ENCODE measurements at regions not wholly inside any gene's neighbourhood (a gene's known extent, or its start where the extent isn't known, plus 50 kb on each side); places are given as distances from the start of the nearest gene placed in this dataset.

DNA sequence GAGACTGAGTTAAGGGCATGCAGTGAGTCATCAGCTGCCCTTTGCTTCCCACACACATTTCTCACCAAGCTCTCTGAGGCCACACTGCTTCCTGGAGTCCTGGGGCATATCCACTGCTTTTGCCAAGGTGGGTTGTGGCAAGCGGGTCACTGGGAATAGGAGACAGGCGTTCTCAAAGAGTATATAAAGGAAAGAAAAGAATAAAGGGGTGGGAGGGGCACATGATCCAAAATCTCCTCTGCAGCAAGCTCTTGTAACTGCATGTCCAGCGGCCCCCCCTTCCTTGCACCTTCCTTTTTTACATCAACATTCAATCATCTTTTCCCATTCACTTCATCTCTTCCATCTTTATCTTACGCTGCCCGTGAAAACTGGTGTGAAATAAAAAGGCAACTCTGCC, 259.1 kb upstream of the RPL38 start:
- no peak overlapping the region for H3K27ac ChIP-seq (ENCODE audit: low read depth, low read length)
- no peak overlapping the region for H3K9ac ChIP-seq (ENCODE audit: low read length in 5 of 5)
- H3K27me3 ChIP-seq (ENCODE audit: control insufficient read depth in 5 of 5, insufficient read depth in 4 of 5, low read length in 5 of 5), result peaks cover 4 to 22% (median 14%) of the 10 kb centered on the region in 5 donors
- H3K4me1 ChIP-seq (ENCODE audit: control insufficient read depth in 5 of 5, insufficient read depth in 5 of 5, low read length in 5 of 5), result no peaks in the 10 kb centered on the region
- no peaks in the 10 kb centered on the region for H3K36me3 ChIP-seq (ENCODE audit: control insufficient read depth in 5 of 5, insufficient read depth in 5 of 5, low read length in 5 of 5)
- H3K9me3 ChIP-seq (ENCODE audit: control insufficient read depth in 5 of 5, low read length in 5 of 5), result peaks cover 0 to 8% (median 8%) of the 10 kb centered on the region in 5 donors
- no peak overlapping the region for H3K4me3 ChIP-seq (ENCODE audit: low read depth in 1 of 5, low read length in 5 of 5)

DNA sequence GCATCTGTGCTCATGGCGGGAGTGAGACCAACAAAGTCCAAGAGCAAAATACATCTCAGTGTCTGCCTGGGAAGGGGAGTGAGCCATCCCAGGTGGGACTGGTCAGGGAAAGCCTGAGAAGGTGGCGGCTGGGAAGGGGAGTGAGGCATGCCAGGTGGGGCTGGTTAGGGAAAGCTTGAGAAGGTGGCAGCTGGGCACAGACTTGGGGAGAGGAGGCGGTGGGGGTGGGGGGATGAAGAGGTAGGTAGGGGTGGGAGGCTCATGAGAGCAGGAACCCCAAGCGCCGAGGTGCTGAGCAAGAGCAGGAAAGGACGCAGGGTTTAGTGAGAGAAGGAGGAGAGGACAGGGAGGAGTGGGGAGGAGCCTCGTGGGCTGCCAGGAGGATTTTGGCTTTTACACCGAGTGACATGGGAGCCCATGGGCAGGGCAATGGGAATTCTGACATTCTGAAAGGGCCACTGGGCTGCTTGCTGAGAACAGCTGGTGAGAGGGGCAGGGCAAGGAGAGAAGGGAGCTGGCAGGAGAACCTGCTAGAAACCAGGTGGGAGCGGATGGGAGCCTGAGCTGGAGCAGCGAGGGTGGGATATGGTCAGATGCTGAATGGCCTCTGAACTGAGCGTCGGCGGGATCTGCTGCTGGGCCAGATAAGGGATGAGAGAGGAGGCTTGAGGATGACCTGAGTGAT, 256.1 kb upstream of the RPL38 start:
- Histone ChIP-seq H3K9ac (ENCODE audit: low read length in 5 of 5) (no peak overlapping the region), H3K27me3 (ENCODE audit: control insufficient read depth in 5 of 5, insufficient read depth in 4 of 5, low read length in 5 of 5) (peaks cover 16 to 42% (median 36%) of the 10 kb centered on the region in 5 donors), H3K36me3 (ENCODE audit: control insufficient read depth in 5 of 5, insufficient read depth in 5 of 5, low read length in 5 of 5) (no peaks in the 10 kb centered on the region), H3K4me3 (ENCODE audit: low read depth in 1 of 5, low read length in 5 of 5) (no peak overlapping the region), H3K9me3 (ENCODE audit: control insufficient read depth in 5 of 5, low read length in 5 of 5) (peaks cover 0 to 8% (median 8%) of the 10 kb centered on the region in 5 donors), H3K4me1 (ENCODE audit: control insufficient read depth in 5 of 5, insufficient read depth in 5 of 5, low read length in 5 of 5) (peaks cover 0 to 7% (median 6%) of the 10 kb centered on the region in 5 donors), H3K27ac (ENCODE audit: low read depth, low read length) (no peak overlapping the region)

DNA sequence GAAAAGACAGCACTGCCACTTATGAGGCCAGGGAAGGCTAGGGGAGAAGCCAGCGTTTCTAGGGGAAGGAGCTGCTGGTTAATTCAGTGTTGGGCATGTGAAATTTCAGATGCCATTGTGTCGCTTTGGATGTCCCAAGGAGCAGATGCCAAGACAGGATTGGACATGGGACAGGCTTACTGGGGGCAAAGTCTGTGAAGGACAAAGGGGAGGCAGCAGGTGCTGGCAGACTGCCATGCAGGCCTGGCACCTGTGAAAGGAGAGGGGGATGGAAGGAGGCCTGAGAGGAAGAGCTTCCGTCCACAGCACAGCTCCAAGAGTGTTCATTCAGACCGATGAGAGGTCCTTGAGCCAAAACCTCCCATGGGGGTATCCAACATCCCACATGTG, 255.5 kb upstream of the RPL38 start:
- Histone ChIP-seq H3K4me1 (ENCODE audit: control insufficient read depth in 5 of 5, insufficient read depth in 5 of 5, low read length in 5 of 5) (peaks cover 0 to 13% (median 9%) of the 10 kb centered on the region in 5 donors), H3K9ac (ENCODE audit: low read length in 5 of 5) (no peak overlapping the region), H3K27me3 (ENCODE audit: control insufficient read depth in 5 of 5, insufficient read depth in 4 of 5, low read length in 5 of 5) (peaks cover 17 to 46% (median 39%) of the 10 kb centered on the region in 5 donors), H3K9me3 (ENCODE audit: control insufficient read depth in 5 of 5, low read length in 5 of 5) (peaks cover 0 to 8% (median 8%) of the 10 kb centered on the region in 5 donors), H3K36me3 (ENCODE audit: control insufficient read depth in 5 of 5, insufficient read depth in 5 of 5, low read length in 5 of 5) (no peaks in the 10 kb centered on the region), H3K27ac (ENCODE audit: low read depth, low read length) (no peak overlapping the region), H3K4me3 (ENCODE audit: low read depth in 1 of 5, low read length in 5 of 5) (no peak overlapping the region)

DNA sequence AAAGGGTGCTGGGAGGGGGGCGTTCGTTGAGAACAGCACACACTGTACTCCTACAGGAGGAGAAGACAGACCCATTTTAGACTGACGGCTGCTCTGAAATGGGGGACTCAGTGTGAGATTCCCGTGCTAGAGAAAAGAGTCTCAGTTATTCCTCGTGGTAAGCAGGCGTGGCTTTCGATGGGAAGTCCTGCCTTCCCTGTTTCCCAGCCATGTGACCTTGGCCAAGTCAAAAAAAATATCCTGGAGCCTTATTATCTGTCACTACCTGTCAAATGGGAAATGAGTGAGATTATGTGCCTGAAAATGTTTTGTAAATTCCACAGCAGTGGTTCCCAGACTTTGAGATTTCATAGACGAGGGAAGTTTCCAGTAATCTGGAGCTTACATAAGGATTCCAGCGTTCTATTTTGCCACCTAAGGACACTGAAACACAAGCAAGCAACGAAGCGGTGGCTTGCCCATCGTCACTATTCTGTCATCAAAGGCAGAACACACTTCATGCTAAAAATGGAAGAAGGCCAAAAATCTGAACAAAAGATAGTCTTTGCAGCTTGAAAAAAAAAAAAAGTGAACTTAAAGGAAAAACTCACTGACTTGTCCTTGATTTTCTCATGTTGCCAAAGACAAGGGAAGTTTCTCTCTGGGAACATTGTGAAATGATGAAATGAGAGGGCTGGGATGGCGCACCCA, 253.4 kb upstream of the RPL38 start:
- Histone ChIP-seq H3K27ac (ENCODE audit: low read depth, low read length) (no peak overlapping the region), H3K4me1 (ENCODE audit: control insufficient read depth in 5 of 5, insufficient read depth in 5 of 5, low read length in 5 of 5) (peaks cover 0 to 14% (median 11%) of the 10 kb centered on the region in 5 donors), H3K27me3 (ENCODE audit: control insufficient read depth in 5 of 5, insufficient read depth in 4 of 5, low read length in 5 of 5) (peaks cover 26 to 61% (median 51%) of the 10 kb centered on the region in 5 donors)

DNA sequence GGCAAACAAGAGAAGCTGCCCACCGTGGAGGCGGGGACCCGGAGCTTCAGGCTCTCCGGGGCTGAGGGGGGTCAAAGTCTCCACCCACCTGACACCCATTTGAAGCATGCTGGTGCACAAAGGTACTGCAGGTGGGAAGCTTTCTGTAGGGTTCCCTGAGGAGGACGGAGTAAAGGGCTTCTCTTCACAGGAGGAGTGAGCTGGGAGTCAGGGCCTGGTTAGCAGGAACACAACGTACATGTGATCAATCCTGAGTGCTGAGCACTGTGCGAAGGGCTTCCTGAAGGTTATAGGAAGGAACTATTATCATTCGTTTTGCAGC, 252.9 kb upstream of the RPL38 start:
- H3K4me3 ChIP-seq (ENCODE audit: low read depth in 1 of 5, low read length in 5 of 5), result no peak overlapping the region
- peaks cover 0 to 8% (median 8%) of the 10 kb centered on the region in 5 donors for H3K9me3 ChIP-seq (ENCODE audit: control insufficient read depth in 5 of 5, low read length in 5 of 5)
- no peak overlapping the region for H3K27ac ChIP-seq (ENCODE audit: low read depth, low read length)
- no peak overlapping the region for H3K9ac ChIP-seq (ENCODE audit: low read length in 5 of 5)
- peaks cover 25 to 61% (median 51%) of the 10 kb centered on the region in 5 donors for H3K27me3 ChIP-seq (ENCODE audit: control insufficient read depth in 5 of 5, insufficient read depth in 4 of 5, low read length in 5 of 5)
- H3K36me3 ChIP-seq (ENCODE audit: control insufficient read depth in 5 of 5, insufficient read depth in 5 of 5, low read length in 5 of 5), result no peaks in the 10 kb centered on the region
- H3K4me1 ChIP-seq (ENCODE audit: control insufficient read depth in 5 of 5, insufficient read depth in 5 of 5, low read length in 5 of 5), result peaks cover 0 to 14% (median 11%) of the 10 kb centered on the region in 5 donors

More for the DNA sequence above, 253.4 kb upstream of the RPL38 start:
- no peak overlapping the region for H3K4me3 ChIP-seq (ENCODE audit: low read depth in 1 of 5, low read length in 5 of 5)
- no peak overlapping the region for H3K9ac ChIP-seq (ENCODE audit: low read length in 5 of 5)
- H3K36me3 ChIP-seq (ENCODE audit: control insufficient read depth in 5 of 5, insufficient read depth in 5 of 5, low read length in 5 of 5), result no peaks in the 10 kb centered on the region
- peaks cover 0 to 8% (median 8%) of the 10 kb centered on the region in 5 donors for H3K9me3 ChIP-seq (ENCODE audit: control insufficient read depth in 5 of 5, low read length in 5 of 5)

DNA sequence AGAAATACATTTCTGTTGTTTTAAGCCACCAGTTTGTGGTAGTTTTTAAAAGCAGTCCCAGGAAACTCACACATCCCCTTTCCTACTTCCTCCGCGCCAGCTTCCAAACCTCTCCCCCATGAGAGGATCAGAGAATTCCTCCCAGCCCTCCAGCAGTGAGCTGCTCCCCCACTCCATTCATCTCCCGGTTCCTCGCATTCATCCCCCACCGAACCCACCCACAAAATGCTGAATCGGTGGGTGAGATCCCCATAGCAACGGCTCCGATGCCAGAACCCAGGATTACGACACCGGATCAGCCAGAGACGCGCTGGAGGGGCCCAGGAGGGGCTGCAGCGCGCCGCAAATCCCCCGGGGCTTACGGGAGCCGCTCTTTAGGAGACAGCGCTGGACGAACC, 251.4 kb upstream of the RPL38 start:
- H3K4me1 ChIP-seq (ENCODE audit: control insufficient read depth in 5 of 5, insufficient read depth in 5 of 5, low read length in 5 of 5), result peaks cover 0 to 14% (median 11%) of the 10 kb centered on the region in 5 donors
- H3K9ac ChIP-seq (ENCODE audit: low read length in 5 of 5), result no peak overlapping the region
- H3K9me3 ChIP-seq (ENCODE audit: control insufficient read depth in 5 of 5, low read length in 5 of 5), result peaks cover 0 to 8% (median 8%) of the 10 kb centered on the region in 5 donors
- no peaks in the 10 kb centered on the region for H3K36me3 ChIP-seq (ENCODE audit: control insufficient read depth in 5 of 5, insufficient read depth in 5 of 5, low read length in 5 of 5)
- H3K27me3 ChIP-seq (ENCODE audit: control insufficient read depth in 5 of 5, insufficient read depth in 4 of 5, low read length in 5 of 5), result peaks cover 25 to 65% (median 48%) of the 10 kb centered on the region in 5 donors
- H3K4me3 ChIP-seq (ENCODE audit: low read depth in 1 of 5, low read length in 5 of 5), result peak overlapping the region in 3 of 5 donors; percentile 24 to 58 (median 48)
- H3K27ac ChIP-seq (ENCODE audit: low read depth, low read length), result no peak overlapping the region

DNA sequence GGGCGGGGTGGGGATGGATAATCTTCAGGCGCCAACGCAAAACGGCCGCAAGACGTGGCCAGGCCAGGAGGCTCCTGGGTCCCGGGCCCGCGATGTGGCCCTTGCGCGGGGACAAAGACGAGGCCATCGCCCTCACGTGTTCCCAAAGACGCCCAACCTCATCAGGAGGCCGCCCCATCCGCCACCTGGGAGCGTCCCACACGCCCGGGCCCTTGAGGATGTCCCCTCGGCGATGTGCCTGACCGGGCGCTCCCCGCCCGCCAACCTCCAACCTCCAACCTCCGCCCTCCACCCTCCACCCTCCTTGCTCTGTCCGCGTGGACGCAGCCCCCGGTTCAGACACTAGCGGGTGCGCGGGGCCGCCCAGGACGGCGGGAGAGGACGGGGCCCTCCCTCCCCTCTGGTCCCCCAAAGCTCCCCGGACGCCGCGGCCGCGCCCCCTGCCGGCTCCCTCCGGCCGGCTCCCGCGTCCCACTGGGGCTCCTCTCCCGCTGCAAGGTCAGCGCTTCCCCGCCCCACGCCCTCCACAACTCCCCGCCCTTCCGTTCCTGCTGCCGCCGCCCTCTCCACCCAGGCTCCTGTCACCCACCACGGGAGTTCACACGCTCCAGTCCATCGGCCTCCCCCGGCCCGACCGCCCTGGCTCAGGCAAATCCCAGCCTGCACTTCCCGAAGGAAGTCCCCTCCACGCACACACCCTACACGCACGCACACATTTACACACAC, 250.8 kb upstream of the RPL38 start:
- H3K9ac ChIP-seq (ENCODE audit: low read length in 5 of 5), result no peak overlapping the region
- H3K4me3 ChIP-seq (ENCODE audit: low read depth in 1 of 5, low read length in 5 of 5), result peak overlapping the region in 3 of 5 donors; percentile 24 to 58 (median 48)
- H3K36me3 ChIP-seq (ENCODE audit: control insufficient read depth in 5 of 5, insufficient read depth in 5 of 5, low read length in 5 of 5), result no peaks in the 10 kb centered on the region
- H3K27me3 ChIP-seq (ENCODE audit: control insufficient read depth in 5 of 5, insufficient read depth in 4 of 5, low read length in 5 of 5), result peaks cover 25 to 63% (median 46%) of the 10 kb centered on the region in 5 donors
- no peak overlapping the region for H3K27ac ChIP-seq (ENCODE audit: low read depth, low read length)
- H3K9me3 ChIP-seq (ENCODE audit: control insufficient read depth in 5 of 5, low read length in 5 of 5), result peaks cover 0 to 7% (median 6%) of the 10 kb centered on the region in 5 donors
- H3K4me1 ChIP-seq (ENCODE audit: control insufficient read depth in 5 of 5, insufficient read depth in 5 of 5, low read length in 5 of 5), result peaks cover 0 to 14% (median 11%) of the 10 kb centered on the region in 5 donors

DNA sequence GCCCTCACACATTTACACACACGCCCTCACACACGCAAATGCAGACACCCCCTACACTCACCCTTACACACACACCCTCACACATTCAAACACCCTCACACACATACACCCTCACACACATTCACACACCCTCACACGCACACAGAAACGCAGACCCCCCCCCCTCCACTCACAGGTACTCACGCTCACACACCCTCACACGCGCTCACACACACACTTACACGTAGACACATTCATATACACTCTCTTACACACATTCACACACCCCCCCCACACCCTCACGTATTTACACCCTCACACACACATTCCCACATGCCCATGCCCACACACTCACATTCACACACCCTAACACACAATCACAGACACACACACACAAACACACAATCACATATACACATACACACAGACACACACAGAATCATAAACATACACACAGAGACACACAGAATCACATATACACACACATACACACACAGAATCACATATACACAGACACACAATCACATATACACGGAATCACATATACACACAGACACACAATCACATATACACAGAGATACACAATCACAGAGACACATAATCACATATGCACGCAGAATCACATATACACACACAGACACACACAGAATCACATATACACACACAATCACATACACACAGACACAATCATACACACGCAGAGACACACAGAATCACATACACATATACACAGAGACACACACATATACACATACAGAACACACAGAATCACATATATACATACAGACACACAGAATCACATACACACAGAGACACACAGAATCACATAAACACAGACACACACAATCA, 250.1 kb upstream of the RPL38 start:
- Histone ChIP-seq H3K4me3 (ENCODE audit: low read depth in 1 of 5, low read length in 5 of 5) (peak overlapping the region in 1 of 5 donors; percentile 58), H3K36me3 (ENCODE audit: control insufficient read depth in 5 of 5, insufficient read depth in 5 of 5, low read length in 5 of 5) (no peaks in the 10 kb centered on the region), H3K27ac (ENCODE audit: low read depth, low read length) (no peak overlapping the region), H3K4me1 (ENCODE audit: control insufficient read depth in 5 of 5, insufficient read depth in 5 of 5, low read length in 5 of 5) (peaks cover 0 to 14% (median 11%) of the 10 kb centered on the region in 5 donors), H3K9ac (ENCODE audit: low read length in 5 of 5) (no peak overlapping the region), H3K9me3 (ENCODE audit: control insufficient read depth in 5 of 5, low read length in 5 of 5) (no peaks in the 10 kb centered on the region), H3K27me3 (ENCODE audit: control insufficient read depth in 5 of 5, insufficient read depth in 4 of 5, low read length in 5 of 5) (peaks cover 25 to 56% (median 44%) of the 10 kb centered on the region in 5 donors)

DNA sequence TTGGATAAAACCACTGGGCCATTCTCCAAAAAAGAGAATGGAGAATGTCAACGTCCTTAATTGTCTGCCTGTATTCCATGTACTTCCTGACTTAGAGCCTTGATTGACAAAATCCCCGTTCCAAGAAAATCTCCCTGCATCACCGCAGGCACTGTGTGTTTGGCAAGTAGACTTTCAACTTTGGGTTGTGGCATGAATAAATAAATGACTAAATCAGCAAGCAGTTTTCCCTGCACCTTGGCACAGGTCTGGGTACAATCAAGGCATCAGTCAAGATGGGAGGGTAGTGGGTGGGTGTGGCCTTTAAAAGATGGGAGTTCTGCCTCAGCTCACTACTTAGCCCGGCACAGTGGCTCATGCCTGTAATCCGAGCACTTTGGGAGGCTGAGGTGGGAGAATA, 248.5 kb upstream of the RPL38 start:
- Histone ChIP-seq H3K36me3 (ENCODE audit: control insufficient read depth in 5 of 5, insufficient read depth in 5 of 5, low read length in 5 of 5) (no peaks in the 10 kb centered on the region), H3K4me3 (ENCODE audit: low read depth in 1 of 5, low read length in 5 of 5) (no peak overlapping the region), H3K9ac (ENCODE audit: low read length in 5 of 5) (no peak overlapping the region), H3K4me1 (ENCODE audit: control insufficient read depth in 5 of 5, insufficient read depth in 5 of 5, low read length in 5 of 5) (peaks cover 0 to 14% (median 11%) of the 10 kb centered on the region in 5 donors), H3K27me3 (ENCODE audit: control insufficient read depth in 5 of 5, insufficient read depth in 4 of 5, low read length in 5 of 5) (peaks cover 25 to 46% (median 38%) of the 10 kb centered on the region in 5 donors), H3K27ac (ENCODE audit: low read depth, low read length) (no peak overlapping the region), H3K9me3 (ENCODE audit: control insufficient read depth in 5 of 5, low read length in 5 of 5) (no peaks in the 10 kb centered on the region)

Data from subcutaneous abdominal adipose tissue (tissue), 5 donors.